Breast epithelium (tissue), 4 donors: ENCODE measurements at regions not wholly inside any gene's neighbourhood (a gene's known extent, or its start where the extent isn't known, plus 50 kb on each side); places are given as distances from the start of the nearest gene placed in this dataset.

ENCODE experiments used
- DNase-seq, 2 donors: peaks; one replicate each; pipeline ENCODE4 v3.0.0-alpha.2; 2019; ENCODE audit warnings: low spot score in 2 of 2
- H3K27ac ChIP-seq, 2 donors: fragments of 200-600 bp; sonication (generic) in 1 of 2; one replicate each; pipeline ENCODE4 v1.5.1; 2016 to 2019; ENCODE audit warnings: mild to moderate bottlenecking in 1 of 2
- H3K27me3 ChIP-seq, 2 donors: fragments of 200-600 bp; sonication (generic) in 1 of 2; one replicate each; pipeline versions ENCODE4 v1.5.1 to v1.6.0; 2017 to 2019; ENCODE audit warnings: control low read depth in 1 of 2, mild to moderate bottlenecking in 1 of 2
- H3K36me3 ChIP-seq: fragments of 200-600 bp; one replicate; pipeline ENCODE4 v1.5.1; 2019
- H3K4me1 ChIP-seq, 2 donors: fragments of 200-600 bp; sonication (generic); one replicate each; pipeline ENCODE4 v1.5.1; 2016 to 2019; ENCODE audit warnings: control low read depth in 1 of 2
- H3K4me3 ChIP-seq, 3 donors: fragments of 200-600 bp; sonication (generic); 1 replicate in 2 of 3; 2 replicates in 1 of 3; pipeline ENCODE4 v1.5.1; 2016 to 2019; ENCODE audit warnings: mild to moderate bottlenecking in 3 of 3, moderate library complexity in 2 of 3
- H3K9me3 ChIP-seq, 2 donors: fragments of 200-600 bp; sonication (generic) in 1 of 2; one replicate each; pipeline ENCODE4 v1.5.1; 2016 to 2019; ENCODE audit warnings: control low read depth in 1 of 2
- POLR2A ChIP-seq: fragments of 450-650 bp; IDR thresholded peaks from one replicate; pipeline ENCODE4 v1.6.1; 2016; ENCODE audit warnings: antibody characterized with exemption, mild to moderate bottlenecking, moderate library complexity
- POLR2AphosphoS5 ChIP-seq, 3 donors: sonication (generic); formaldehyde crosslinking; IDR thresholded peaks; one replicate each; pipeline ENCODE4 v1.6.1; 2017; ENCODE audit warnings: antibody characterized with exemption in 3 of 3
- intact Hi-C: fragments of 100-400 bp; cut with DNase I; formaldehyde crosslinking; loops from one replicate; pipeline ENCODE4 v1.15.1; 2023; ENCODE audit warnings: low total_unique reads
- TF ChIP-seq, protein P1 (sequence below), 3 donors: fragments of 450-650 bp; IDR thresholded peaks; one replicate each; pipeline ENCODE4 v1.5.1; 2016 to 2017; ENCODE audit warnings: antibody characterized with exemption in 3 of 3, mild to moderate bottlenecking in 3 of 3, moderate library complexity in 3 of 3

DNA sequence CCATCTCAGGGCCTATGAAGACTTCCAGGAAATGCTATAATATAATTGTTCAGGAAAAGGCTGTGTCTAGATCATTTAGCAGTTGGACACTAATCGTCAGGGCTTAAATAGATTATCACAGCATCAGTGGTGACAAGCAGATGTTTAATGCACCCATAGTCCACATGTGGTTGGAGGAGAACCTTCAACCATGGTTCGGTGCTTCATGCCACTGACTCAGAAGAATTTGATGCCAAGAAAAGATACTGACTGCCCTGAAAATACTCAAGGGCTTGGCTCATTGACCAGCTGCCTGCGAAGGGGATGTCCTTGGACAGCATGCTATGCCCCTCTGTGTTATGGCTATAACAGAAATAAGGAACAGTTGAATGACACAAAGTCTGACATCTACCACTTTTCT is 175.7 kb downstream of the HHIPL2 start:
- Histone ChIP-seq H3K9me3 (no peaks in the 10 kb centered on the region), H3K27me3 (no peaks in the 10 kb centered on the region), H3K36me3 (no peaks in the 10 kb centered on the region), H3K27ac (no peak overlapping the region), H3K4me3 (no peak overlapping the region), H3K4me1 (no peaks in the 10 kb centered on the region)
- no peak for DNase-seq
- TF ChIP-seq, protein P1, sequence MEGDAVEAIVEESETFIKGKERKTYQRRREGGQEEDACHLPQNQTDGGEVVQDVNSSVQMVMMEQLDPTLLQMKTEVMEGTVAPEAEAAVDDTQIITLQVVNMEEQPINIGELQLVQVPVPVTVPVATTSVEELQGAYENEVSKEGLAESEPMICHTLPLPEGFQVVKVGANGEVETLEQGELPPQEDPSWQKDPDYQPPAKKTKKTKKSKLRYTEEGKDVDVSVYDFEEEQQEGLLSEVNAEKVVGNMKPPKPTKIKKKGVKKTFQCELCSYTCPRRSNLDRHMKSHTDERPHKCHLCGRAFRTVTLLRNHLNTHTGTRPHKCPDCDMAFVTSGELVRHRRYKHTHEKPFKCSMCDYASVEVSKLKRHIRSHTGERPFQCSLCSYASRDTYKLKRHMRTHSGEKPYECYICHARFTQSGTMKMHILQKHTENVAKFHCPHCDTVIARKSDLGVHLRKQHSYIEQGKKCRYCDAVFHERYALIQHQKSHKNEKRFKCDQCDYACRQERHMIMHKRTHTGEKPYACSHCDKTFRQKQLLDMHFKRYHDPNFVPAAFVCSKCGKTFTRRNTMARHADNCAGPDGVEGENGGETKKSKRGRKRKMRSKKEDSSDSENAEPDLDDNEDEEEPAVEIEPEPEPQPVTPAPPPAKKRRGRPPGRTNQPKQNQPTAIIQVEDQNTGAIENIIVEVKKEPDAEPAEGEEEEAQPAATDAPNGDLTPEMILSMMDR (IDR thresholded peaks at IDR 0.05): no peak
- TF ChIP-seq POLR2AphosphoS5 (IDR thresholded peaks at IDR 0.05) (no peak), POLR2A (no peak)
- intact Hi-C loops: no loop called here

DNA sequence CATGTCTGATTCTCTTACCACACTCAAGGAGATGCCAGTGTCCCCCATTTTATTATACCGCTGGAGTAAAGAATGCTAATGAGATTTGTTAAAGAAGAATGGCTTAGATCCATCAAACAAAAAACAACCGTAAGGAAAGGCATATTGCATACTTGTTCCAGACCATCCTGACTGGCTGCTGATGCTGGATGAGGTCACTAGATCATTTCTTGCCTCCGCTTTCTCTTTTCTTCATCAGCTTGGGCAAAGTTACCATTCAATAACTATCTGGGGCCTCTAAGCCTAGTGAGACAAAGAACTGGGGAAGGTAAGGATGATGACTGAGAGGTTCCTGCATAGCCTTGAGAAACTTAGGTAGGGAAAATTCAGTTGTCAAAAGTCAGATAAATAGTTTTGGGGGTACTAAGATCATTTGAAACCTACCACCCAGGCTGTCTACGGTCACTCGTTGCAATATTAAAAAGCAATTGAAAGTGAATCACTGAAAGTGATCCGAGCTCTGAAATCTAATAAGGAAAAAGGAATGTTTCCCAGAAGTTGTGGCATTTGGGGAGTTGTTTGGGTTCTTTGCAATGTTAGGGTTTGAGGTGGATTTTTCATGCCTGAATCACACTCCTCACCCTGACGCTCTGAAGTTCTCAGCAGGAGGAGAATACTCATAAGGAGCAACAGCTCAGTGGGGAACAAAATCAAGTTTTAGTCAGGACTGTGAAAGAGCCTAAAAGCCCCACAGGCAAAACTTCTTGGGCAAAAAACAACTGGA is 176.8 kb downstream of the HHIPL2 start:
- intact Hi-C loops: no loop called here

DNA sequence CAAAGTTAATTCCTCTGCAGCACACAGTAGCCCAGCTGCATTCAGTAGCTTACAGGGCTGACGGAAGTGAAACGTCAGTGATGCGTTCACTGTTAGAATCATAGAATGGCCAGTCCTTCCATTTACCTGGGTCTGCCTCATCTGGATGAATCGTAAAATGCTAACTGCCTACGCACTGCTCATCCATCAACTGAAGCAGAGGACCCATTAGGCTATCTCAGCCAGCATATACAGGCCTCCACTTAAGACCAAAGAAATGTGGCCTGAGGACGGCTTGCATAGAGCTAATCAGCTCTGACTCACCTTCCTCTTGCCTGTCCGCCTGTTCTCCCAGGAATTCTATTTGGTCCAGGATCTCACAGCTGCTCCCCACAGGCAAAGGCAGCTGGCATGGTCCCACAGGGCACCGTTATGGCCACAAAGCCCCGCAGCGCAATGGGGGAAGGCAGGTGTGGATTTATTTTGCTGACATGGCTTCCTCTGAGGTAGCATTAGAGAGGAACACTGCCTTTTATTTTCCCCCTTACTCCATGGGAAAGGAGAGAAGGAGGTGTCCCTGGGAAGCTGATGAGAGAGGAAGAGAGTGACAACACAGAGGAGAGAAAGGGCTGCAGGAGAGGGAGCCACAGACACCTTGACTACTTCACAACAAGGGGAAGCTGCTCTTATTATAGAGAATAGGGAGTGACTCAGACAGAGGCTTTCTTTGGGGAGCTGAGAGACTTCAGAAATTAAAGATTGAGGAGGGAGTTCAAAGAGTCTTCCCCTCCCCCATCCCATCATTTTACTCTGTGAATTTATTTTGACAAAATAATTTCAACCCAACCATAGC is 177.6 kb downstream of the HHIPL2 start:
- Histone ChIP-seq H3K4me3 (no peak overlapping the region), H3K9me3 (no peaks in the 10 kb centered on the region), H3K4me1 (no peaks in the 10 kb centered on the region), H3K27me3 (no peaks in the 10 kb centered on the region), H3K27ac (no peak overlapping the region), H3K36me3 (no peaks in the 10 kb centered on the region)
- DNase-seq: no peak
- TF ChIP-seq POLR2A (no peak), POLR2AphosphoS5 (IDR thresholded peaks at IDR 0.05) (no peak)
- TF ChIP-seq, protein P1 (IDR thresholded peaks at IDR 0.05): no peak
- intact Hi-C loops: no loop called here

More for the DNA sequence above, 176.8 kb downstream of the HHIPL2 start:
- no peak overlapping the region for H3K27ac ChIP-seq
- H3K4me3 ChIP-seq: no peak overlapping the region
- TF ChIP-seq POLR2A (no peak), POLR2AphosphoS5 (IDR thresholded peaks at IDR 0.05) (no peak)
- TF ChIP-seq, protein P1 (IDR thresholded peaks at IDR 0.05): no peak
- H3K27me3 ChIP-seq: no peaks in the 10 kb centered on the region
- H3K36me3 ChIP-seq: no peaks in the 10 kb centered on the region
- no peaks in the 10 kb centered on the region for H3K4me1 ChIP-seq
- no peak for DNase-seq
- H3K9me3 ChIP-seq: no peaks in the 10 kb centered on the region

DNA sequence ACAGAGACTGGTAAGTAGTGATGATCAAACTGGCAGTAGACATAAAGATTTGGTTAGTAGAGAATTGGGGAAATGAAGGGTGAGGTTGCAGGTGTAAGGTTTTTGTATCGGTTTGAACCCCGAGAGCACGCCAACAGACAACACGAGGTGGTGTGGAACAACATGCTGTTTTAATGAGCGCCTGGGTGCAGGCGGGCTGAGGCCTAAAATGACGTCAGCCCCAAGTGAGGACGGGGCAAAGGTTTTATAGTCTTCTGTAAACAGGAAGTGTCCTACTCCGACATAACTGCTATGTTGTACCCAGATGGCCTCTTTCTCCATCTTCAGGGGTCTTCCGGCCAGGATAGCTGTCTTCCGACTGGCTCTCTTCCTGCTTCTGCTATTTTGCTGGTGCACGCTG is 178.8 kb downstream of the HHIPL2 start:
- intact Hi-C loops: no loop called here
- TF ChIP-seq POLR2A (no peak), POLR2AphosphoS5 (IDR thresholded peaks at IDR 0.05) (no peak)
- TF ChIP-seq, protein P1 (IDR thresholded peaks at IDR 0.05): no peak

DNA sequence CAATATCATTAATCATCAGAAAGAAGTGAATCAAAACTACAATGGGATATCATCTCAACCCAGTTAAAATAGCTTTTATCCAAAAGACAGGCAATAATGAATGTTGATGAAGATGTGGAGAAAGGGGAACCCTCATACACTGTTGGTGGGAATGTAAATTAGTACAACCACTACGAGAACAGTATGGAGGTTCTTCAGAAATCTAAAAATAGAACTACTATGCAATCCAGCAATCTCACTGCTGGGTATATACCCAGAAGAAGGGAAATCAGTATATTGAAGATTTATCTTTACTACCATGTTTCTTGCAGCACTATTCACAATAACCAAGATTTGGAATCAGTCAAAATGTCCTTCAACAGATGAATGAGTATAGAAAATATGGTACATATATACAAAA is 189.8 kb downstream of the HHIPL2 start:
- H3K4me3 ChIP-seq: no peak overlapping the region
- H3K9me3 ChIP-seq: peaks cover 0 to 3% of the 10 kb centered on the region in 2 donors
- intact Hi-C loops: no loop called here
- no peak overlapping the region for H3K27ac ChIP-seq
- TF ChIP-seq, protein P1 (IDR thresholded peaks at IDR 0.05): no peak
- TF ChIP-seq POLR2AphosphoS5 (IDR thresholded peaks at IDR 0.05) (no peak), POLR2A (no peak)
- H3K4me1 ChIP-seq: no peaks in the 10 kb centered on the region
- H3K36me3 ChIP-seq: no peaks in the 10 kb centered on the region
- H3K27me3 ChIP-seq: no peaks in the 10 kb centered on the region
- no peak for DNase-seq

More for the DNA sequence above, 178.8 kb downstream of the HHIPL2 start:
- Histone ChIP-seq H3K4me3 (no peak overlapping the region), H3K27ac (no peak overlapping the region), H3K36me3 (no peaks in the 10 kb centered on the region), H3K9me3 (no peaks in the 10 kb centered on the region), H3K4me1 (no peaks in the 10 kb centered on the region), H3K27me3 (no peaks in the 10 kb centered on the region)
- no peak for DNase-seq
